AG04450 (cell line): ENCODE measurements at regions not wholly inside any gene's neighbourhood (a gene's known extent, or its start where the extent isn't known, plus 50 kb on each side); places are given as distances from the start of the nearest gene placed in this dataset.

Experiments
- CTCF ChIA-PET: fragments of 300-600, 350-600 bp; formaldehyde crosslinking; extraction: SDS; loops from one replicate; lab custom pipeline; 2022; ENCODE audit warnings: antibody characterized with exemption, inconsistent platforms; lab: Charles Lee
- POLR2A ChIA-PET: fragments of 350-600 bp; formaldehyde crosslinking; extraction: SDS; loops from one replicate; lab custom pipeline; 2021; ENCODE audit warnings: antibody characterized with exemption, inconsistent platforms; lab: Yijun Ruan, JAX
- DNase-seq: peaks from one replicate; pipeline ENCODE4 v3.0.0-alpha.2; 2011; ENCODE audit warnings: low read depth, low spot score
- H3K27ac ChIP-seq: one replicate; pipeline ENCODE4 v1.5.1; 2012; ENCODE audit warnings: low read depth, low read length, control low read depth
- H3K27me3 ChIP-seq: one replicate; pipeline ENCODE4 v1.6.0; 2012; ENCODE audit warnings: low read length; ENCODE audit not compliant: control insufficient read depth, insufficient read depth
- H3K4me3 ChIP-seq: 2 replicates; pipeline ENCODE4 v1.5.1; 2011; ENCODE audit warnings: mild to moderate bottlenecking, low read depth, low read length, control low read depth
- H3K9me3 ChIP-seq: 2 replicates; pipeline ENCODE4 v1.5.1; 2012; ENCODE audit warnings: low read length; ENCODE audit not compliant: control insufficient read depth, insufficient read depth
- TF ChIP-seq, protein P1 (sequence below): IDR thresholded peaks from 2 replicates; pipeline ENCODE4 v1.5.1; 2011; ENCODE audit warnings: low read depth, low read length, control low read depth, inconsistent platforms

DNA sequence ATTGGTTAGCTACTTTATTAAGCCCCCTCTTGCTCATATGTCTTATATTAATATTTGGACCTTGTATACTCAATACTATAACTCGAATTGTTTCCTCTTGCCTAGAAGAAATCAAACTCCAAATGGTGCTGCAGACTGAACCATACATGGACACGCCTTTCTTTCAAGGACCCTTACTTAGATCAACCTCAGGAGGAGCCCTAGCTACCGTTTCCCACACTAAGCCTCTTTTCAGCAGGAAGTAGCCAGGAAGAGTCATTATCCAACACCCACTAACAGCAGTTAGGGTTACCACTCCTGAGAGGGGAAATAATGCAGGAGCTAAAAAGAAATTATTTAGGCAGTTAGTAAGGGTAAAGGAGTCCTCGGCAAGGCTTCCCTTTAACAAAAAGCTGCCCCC is 243.8 kb upstream of the PUM3 start:
- TF ChIP-seq, protein P1, sequence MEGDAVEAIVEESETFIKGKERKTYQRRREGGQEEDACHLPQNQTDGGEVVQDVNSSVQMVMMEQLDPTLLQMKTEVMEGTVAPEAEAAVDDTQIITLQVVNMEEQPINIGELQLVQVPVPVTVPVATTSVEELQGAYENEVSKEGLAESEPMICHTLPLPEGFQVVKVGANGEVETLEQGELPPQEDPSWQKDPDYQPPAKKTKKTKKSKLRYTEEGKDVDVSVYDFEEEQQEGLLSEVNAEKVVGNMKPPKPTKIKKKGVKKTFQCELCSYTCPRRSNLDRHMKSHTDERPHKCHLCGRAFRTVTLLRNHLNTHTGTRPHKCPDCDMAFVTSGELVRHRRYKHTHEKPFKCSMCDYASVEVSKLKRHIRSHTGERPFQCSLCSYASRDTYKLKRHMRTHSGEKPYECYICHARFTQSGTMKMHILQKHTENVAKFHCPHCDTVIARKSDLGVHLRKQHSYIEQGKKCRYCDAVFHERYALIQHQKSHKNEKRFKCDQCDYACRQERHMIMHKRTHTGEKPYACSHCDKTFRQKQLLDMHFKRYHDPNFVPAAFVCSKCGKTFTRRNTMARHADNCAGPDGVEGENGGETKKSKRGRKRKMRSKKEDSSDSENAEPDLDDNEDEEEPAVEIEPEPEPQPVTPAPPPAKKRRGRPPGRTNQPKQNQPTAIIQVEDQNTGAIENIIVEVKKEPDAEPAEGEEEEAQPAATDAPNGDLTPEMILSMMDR: no peak
- Histone ChIP-seq H3K27ac (no peak overlapping the region), H3K4me3 (no peak overlapping the region), H3K27me3 (no peaks in the 10 kb centered on the region), H3K9me3 (no peaks in the 10 kb centered on the region)
- ChIA-PET CTCF (no interaction called here), POLR2A (no interaction called here)
- DNase-seq: no peak

DNA sequence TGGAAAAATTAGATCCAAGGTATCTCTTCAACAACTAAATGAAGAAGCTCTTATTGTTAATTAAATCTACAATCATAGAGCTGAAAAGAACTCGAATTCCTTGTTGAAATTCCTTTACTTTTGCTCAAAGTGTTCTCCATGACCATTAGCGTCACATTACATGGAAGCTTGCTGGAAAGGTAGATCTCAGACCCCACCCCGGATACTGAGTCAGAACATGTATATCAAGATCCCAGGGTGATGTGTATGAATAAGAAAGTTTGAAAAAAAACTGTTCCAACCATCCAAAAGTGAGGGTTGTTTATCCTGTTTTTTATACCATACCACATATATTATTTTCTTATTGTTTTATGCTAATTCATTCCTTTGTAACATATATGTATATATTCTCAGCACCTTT is 237.1 kb upstream of the PUM3 start:
- CTCF ChIA-PET: no interaction called here
- Histone ChIP-seq H3K4me3 (no peak overlapping the region), H3K27ac (no peak overlapping the region), H3K27me3 (no peaks in the 10 kb centered on the region), H3K9me3 (no peaks in the 10 kb centered on the region)
- POLR2A ChIA-PET: no interaction called here
- TF ChIP-seq, protein P1: no peak
- DNase-seq: no peak

DNA sequence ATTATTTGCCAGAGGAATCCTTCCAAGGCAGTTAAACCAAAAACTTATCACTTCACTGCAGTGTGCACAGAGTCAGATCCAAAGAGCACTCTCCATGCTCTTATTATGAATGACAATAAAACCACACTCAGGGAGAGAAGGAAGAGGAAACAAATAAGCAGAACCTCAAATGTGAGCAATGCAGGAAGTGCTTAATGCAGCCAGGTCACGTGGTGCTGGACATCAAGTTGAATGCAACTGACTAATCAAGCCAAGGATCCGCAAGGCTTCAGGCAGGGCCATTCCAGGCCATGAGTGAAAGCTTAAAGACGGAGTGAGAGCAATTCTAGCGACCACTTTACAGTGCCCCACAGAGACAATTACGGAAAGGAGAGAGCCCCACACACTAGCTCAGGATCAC is 230.4 kb upstream of the PUM3 start:
- Histone ChIP-seq H3K9me3 (no peaks in the 10 kb centered on the region), H3K27me3 (no peaks in the 10 kb centered on the region), H3K4me3 (no peak overlapping the region), H3K27ac (no peak overlapping the region)
- ChIA-PET CTCF (no interaction called here), POLR2A (no interaction called here)
- DNase-seq: no peak
- TF ChIP-seq, protein P1: no peak

DNA sequence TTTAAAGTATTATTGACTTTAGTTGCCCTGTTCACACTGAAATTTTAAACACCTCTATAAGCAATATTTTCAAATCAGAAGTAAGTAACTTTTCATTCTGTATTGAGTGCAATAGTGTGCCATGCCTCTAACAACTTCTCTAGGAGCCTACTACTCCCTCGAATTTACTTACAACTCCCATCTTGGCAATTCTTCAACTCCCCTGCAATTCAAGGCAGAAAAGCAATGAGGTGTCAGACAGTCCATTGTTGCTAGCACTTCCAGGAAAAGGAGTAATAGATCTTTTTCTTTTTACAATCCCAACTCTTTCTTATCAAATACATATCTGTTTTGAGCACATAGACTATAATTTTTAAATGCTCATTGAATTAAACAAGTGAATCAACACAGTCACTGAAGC is 222.7 kb upstream of the PUM3 start:
- TF ChIP-seq, protein P1: no peak
- no peak for DNase-seq
- Histone ChIP-seq H3K27ac (no peak overlapping the region), H3K9me3 (no peaks in the 10 kb centered on the region), H3K4me3 (no peak overlapping the region), H3K27me3 (no peaks in the 10 kb centered on the region)
- POLR2A ChIA-PET: no interaction called here
- CTCF ChIA-PET: no interaction called here

DNA sequence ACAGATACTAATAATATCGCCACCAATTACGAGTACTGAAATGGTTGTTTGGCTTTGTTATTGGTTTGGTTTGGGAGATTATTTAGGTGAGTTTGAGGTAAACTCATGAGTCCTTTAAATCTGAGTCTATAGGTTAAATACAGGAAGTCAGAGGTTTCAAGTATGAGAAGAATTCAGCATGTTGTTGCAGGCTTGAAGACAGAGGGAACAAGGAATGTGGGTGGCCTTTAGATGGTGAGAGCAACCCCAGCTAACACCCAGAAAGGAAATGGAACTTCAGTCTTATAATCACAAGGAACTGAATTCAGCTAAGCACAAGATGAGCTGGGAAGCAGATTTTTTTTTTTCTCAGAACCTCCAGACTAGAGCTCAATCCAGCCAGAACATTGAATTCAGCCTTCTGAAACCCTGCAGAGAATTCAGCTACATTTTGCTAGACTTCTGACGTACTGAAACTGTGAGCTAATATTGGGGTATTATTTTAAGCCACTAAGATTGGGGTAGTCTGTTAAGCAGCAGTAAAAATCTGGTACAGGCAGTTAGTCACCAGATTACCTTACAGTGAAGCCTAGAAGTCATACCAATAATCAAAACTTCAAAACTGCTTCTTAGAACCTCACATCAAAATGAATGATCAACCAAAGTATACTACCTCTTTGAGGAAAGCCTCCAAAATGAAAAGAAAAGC is 216.0 kb upstream of the PUM3 start:
- ChIA-PET CTCF (interaction anchor here (0.6 kb wide), 1 partner anchor 204 kb away, joined by 3 read pairs; no protein-coding TSS in a partner anchor), POLR2A (no interaction called here)
- H3K27ac ChIP-seq: no peak overlapping the region
- no peak overlapping the region for H3K4me3 ChIP-seq
- no peak for DNase-seq
- no peaks in the 10 kb centered on the region for H3K9me3 ChIP-seq
- TF ChIP-seq, protein P1: no peak
- H3K27me3 ChIP-seq: no peaks in the 10 kb centered on the region
